Esophagus squamous epithelium (tissue), 5 donors: ENCODE measurements at regions not wholly inside any gene's neighbourhood (a gene's known extent, or its start where the extent isn't known, plus 50 kb on each side); places are given as distances from the start of the nearest gene placed in this dataset.

Source experiments
- DNase-seq: peaks from one replicate; lab custom pipeline; 2025; lab: John Stamatoyannopoulos, UW
- H3K27ac ChIP-seq, 4 donors: fragments of 200-600 bp; sonication (generic); one replicate each; pipeline ENCODE4 v1.5.1; 2016 to 2019; ENCODE audit warnings: mild to moderate bottlenecking in 1 of 4
- H3K27me3 ChIP-seq, 4 donors: fragments of 200-600 bp; sonication (generic); 1 replicate in 3 of 4; 2 replicates in 1 of 4; pipeline versions ENCODE4 v1.5.1 to v1.6.0; 2017 to 2021; ENCODE audit warnings: antibody characterized with exemption in 1 of 4
- H3K36me3 ChIP-seq, 3 donors: fragments of 200-600 bp; sonication (generic); one replicate each; pipeline ENCODE4 v1.5.1; 2016 to 2019
- H3K4me1 ChIP-seq, 3 donors: fragments of 200-600 bp; sonication (generic); one replicate each; pipeline ENCODE4 v1.5.1; 2017 to 2019
- H3K4me3 ChIP-seq, 4 donors: fragments of 200-600 bp; sonication (generic); 1 replicate in 3 of 4; 2 replicates in 1 of 4; pipeline ENCODE4 v1.5.1; 2016 to 2019; ENCODE audit warnings: mild to moderate bottlenecking in 2 of 4, moderate library complexity in 1 of 4
- H3K9me3 ChIP-seq, 3 donors: fragments of 200-600 bp; sonication (generic); one replicate each; pipeline ENCODE4 v1.5.1; 2016 to 2019
- CTCF ChIP-seq, 6 experiments: fragments of 450-650 bp in 4 of 6; fragments of 200-600 bp in 2 of 6; sonication (generic) in 2 of 6; IDR thresholded peaks; one replicate each; pipeline ENCODE4 v1.5.1; 2016 to 2019; ENCODE audit warnings: antibody characterized with exemption in 6 of 6, mild to moderate bottlenecking in 4 of 6, moderate library complexity in 4 of 6
- POLR2A ChIP-seq, 4 donors: fragments of 450-650 bp; IDR thresholded peaks; one replicate each; pipeline ENCODE4 v1.6.1; 2017; ENCODE audit warnings: antibody characterized with exemption in 4 of 4, mild to moderate bottlenecking in 4 of 4, moderate library complexity in 3 of 4
- WGBS, 2 donors: methylation state at CpG; one replicate each; pipeline ENCODE4 v1.1.5; 2018; 5-methylcytosine and 5-hydroxymethylcytosine counted together
- intact Hi-C: fragments of 100-400 bp; cut with DNase I; formaldehyde crosslinking; loops from one replicate; pipeline ENCODE4 v1.15.0; 2022
- donor health status: DM: yes; HTN: yes; CAD: no.

- H3K27ac ChIP-seq, result no peak overlapping the region
- no peaks in the 10 kb centered on the region for H3K4me1 ChIP-seq
- TF ChIP-seq POLR2A (IDR thresholded peaks at IDR 0.05) (no peak), CTCF (IDR thresholded peaks at IDR 0.05) (no peak)
- no peaks in the 10 kb centered on the region for H3K27me3 ChIP-seq
- intact Hi-C loops, result no loop called here
- H3K9me3 ChIP-seq, result no peaks in the 10 kb centered on the region
- DNase-seq, result no peak
- H3K4me3 ChIP-seq, result no peak overlapping the region
- WGBS, 2 donors, result 29 to 46% methylated on average over 4 of the region's 4 CpGs
- no peaks in the 10 kb centered on the region for H3K36me3 ChIP-seq
Observed at GRCh38 chr4:65845199-65845773, 175.0 kb upstream of the EPHA5 start.

GRCh38 chr4:65839164-65839931 lies 169.1 kb upstream of the EPHA5 start:
- DNase-seq, result no peak
- no peak for TF ChIP-seq POLR2A (IDR thresholded peaks at IDR 0.05)
- intact Hi-C loops, result no loop called here
- H3K4me1 ChIP-seq, result no peaks in the 10 kb centered on the region
- no peak overlapping the region for H3K4me3 ChIP-seq
- WGBS, 2 donors, result 22 to 33% methylated on average over 2 of the region's 2 CpGs
- H3K27ac ChIP-seq, result no peak overlapping the region
- H3K27me3 ChIP-seq, result no peaks in the 10 kb centered on the region
- no peaks in the 10 kb centered on the region for H3K9me3 ChIP-seq
- no peaks in the 10 kb centered on the region for H3K36me3 ChIP-seq

GRCh38 chr4:65834707-65835106 lies 164.4 kb upstream of the EPHA5 start:
- Histone ChIP-seq H3K27me3 (no peaks in the 10 kb centered on the region), H3K4me1 (no peaks in the 10 kb centered on the region), H3K9me3 (no peaks in the 10 kb centered on the region), H3K27ac (no peak overlapping the region), H3K36me3 (no peaks in the 10 kb centered on the region), H3K4me3 (no peak overlapping the region)
- no peak for TF ChIP-seq CTCF (IDR thresholded peaks at IDR 0.05)
- no peak for TF ChIP-seq POLR2A (IDR thresholded peaks at IDR 0.05)
- no peak for DNase-seq
- intact Hi-C loops, result no loop called here

GRCh38 chr4:65831828-65832227 lies 161.5 kb upstream of the EPHA5 start:
- intact Hi-C loops, result no loop called here
- 38 to 44% methylated on average over 6 of the region's 6 CpGs for WGBS, 2 donors
- no peak overlapping the region for H3K4me3 ChIP-seq

GRCh38 chr4:65825116-65825753 lies 154.9 kb upstream of the EPHA5 start:
- Histone ChIP-seq H3K4me3 (no peak overlapping the region), H3K9me3 (no peaks in the 10 kb centered on the region), H3K27me3 (no peaks in the 10 kb centered on the region), H3K4me1 (no peaks in the 10 kb centered on the region), H3K36me3 (no peaks in the 10 kb centered on the region), H3K27ac (no peak overlapping the region)
- TF ChIP-seq POLR2A (IDR thresholded peaks at IDR 0.05) (no peak), CTCF (IDR thresholded peaks at IDR 0.05) (no peak)
- intact Hi-C loops, result no loop called here
- DNase-seq, result no peak
- 35 to 46% methylated on average over 2 of the region's 2 CpGs for WGBS, 2 donors

More at GRCh38 chr4:65831828-65832227, 161.5 kb upstream of the EPHA5 start:
- Histone ChIP-seq H3K36me3 (no peaks in the 10 kb centered on the region), H3K4me1 (no peaks in the 10 kb centered on the region), H3K9me3 (no peaks in the 10 kb centered on the region), H3K27ac (no peak overlapping the region), H3K27me3 (no peaks in the 10 kb centered on the region)
- DNase-seq, result no peak
- no peak for TF ChIP-seq CTCF (IDR thresholded peaks at IDR 0.05)
- no peak for TF ChIP-seq POLR2A (IDR thresholded peaks at IDR 0.05)
